Kidney epithelial cell (primary cell): ENCODE measurements at regions not wholly inside any gene's neighbourhood (a gene's known extent, or its start where the extent isn't known, plus 50 kb on each side); places are given as distances from the start of the nearest gene placed in this dataset.

Source experiments
- DNase-seq: peaks from one replicate; pipeline ENCODE4 v3.0.0-alpha.2; 2010; ENCODE audit warnings: low read depth
- H3K27me3 ChIP-seq: 2 replicates; pipeline ENCODE4 v1.6.0; 2011; ENCODE audit warnings: low read length; ENCODE audit not compliant: control insufficient read depth, insufficient read depth
- H3K36me3 ChIP-seq: 2 replicates; pipeline ENCODE4 v1.5.1; 2011; ENCODE audit warnings: low read length; ENCODE audit not compliant: control insufficient read depth, insufficient read depth
- H3K4me3 ChIP-seq: 2 replicates; pipeline ENCODE4 v1.5.1; 2011; ENCODE audit warnings: low read depth, mild to moderate bottlenecking, control low read depth, low read length
- TF ChIP-seq, protein P1 (sequence below): IDR thresholded peaks from 2 replicates; pipeline ENCODE4 v1.5.1; 2011; ENCODE audit warnings: mild to moderate bottlenecking, moderate library complexity, low read length, control low read depth, inconsistent platforms; ENCODE audit not compliant: insufficient read depth, poor library complexity, severe bottlenecking

- TF ChIP-seq, protein P1, sequence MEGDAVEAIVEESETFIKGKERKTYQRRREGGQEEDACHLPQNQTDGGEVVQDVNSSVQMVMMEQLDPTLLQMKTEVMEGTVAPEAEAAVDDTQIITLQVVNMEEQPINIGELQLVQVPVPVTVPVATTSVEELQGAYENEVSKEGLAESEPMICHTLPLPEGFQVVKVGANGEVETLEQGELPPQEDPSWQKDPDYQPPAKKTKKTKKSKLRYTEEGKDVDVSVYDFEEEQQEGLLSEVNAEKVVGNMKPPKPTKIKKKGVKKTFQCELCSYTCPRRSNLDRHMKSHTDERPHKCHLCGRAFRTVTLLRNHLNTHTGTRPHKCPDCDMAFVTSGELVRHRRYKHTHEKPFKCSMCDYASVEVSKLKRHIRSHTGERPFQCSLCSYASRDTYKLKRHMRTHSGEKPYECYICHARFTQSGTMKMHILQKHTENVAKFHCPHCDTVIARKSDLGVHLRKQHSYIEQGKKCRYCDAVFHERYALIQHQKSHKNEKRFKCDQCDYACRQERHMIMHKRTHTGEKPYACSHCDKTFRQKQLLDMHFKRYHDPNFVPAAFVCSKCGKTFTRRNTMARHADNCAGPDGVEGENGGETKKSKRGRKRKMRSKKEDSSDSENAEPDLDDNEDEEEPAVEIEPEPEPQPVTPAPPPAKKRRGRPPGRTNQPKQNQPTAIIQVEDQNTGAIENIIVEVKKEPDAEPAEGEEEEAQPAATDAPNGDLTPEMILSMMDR: no peak
- Histone ChIP-seq H3K36me3 (no peaks in the 10 kb centered on the region), H3K27me3 (no peaks in the 10 kb centered on the region), H3K4me3 (no peak overlapping the region)
- DNase-seq: no peak
Measured at GRCh38 chr19:27909861-27910260, 1303.1 kb downstream of the UQCRFS1 start.

GRCh38 chr19:27909185-27909840 is 1303.6 kb downstream of the UQCRFS1 start:
- Histone ChIP-seq H3K27me3 (no peaks in the 10 kb centered on the region), H3K36me3 (no peaks in the 10 kb centered on the region), H3K4me3 (no peak overlapping the region)
- TF ChIP-seq, protein P1: no peak
- no peak for DNase-seq

- no peak for DNase-seq
- no peaks in the 10 kb centered on the region for H3K36me3 ChIP-seq
- TF ChIP-seq, protein P1: no peak
Measured at GRCh38 chr19:27906081-27906480, 1306.9 kb downstream of the UQCRFS1 start.

DNA sequence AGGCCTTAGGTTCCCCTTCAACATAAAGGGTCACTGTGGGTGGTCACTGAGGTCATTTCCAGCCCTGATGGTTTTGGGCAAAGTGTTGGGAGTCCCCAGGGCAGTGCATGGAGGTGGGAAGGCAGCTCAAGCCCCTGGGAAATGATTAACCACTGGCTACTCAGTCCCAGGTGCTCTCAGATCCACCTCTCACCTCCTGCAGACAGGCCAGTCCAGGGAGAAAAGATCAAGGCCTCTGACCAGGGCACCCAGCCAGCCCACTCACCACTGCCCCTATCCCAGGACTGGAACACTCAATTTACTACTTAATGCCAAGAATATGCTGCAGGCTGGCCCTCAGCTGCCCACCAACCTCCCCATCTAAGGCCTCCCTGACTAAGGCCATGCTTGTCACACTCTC is 1307.9 kb downstream of the UQCRFS1 start:
- H3K36me3 ChIP-seq: no peaks in the 10 kb centered on the region
- H3K4me3 ChIP-seq: no peak overlapping the region
- H3K27me3 ChIP-seq: no peaks in the 10 kb centered on the region
- no peak for DNase-seq
- TF ChIP-seq, protein P1: no peak

More at GRCh38 chr19:27906081-27906480, 1306.9 kb downstream of the UQCRFS1 start:
- no peaks in the 10 kb centered on the region for H3K27me3 ChIP-seq
- no peak overlapping the region for H3K4me3 ChIP-seq

DNA sequence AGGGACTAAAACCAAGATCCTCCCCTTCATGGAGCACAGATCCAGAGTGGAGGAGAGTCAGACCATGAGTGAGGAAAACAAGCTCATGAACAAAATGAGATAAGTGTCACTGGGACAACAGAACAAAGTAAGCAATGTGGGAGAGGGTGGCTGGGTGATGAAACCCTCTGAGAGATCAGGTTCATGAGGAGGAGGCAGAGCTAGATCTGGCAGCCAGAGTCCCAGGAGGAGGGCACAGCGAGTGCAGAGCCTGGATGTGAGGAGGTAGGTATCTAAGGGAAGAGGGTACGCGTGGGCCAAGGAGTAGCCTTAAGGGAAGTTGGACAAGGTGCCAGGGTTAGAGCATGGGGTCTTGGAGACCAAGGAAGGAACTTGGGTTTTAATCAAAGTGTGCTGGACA is 1311.9 kb downstream of the UQCRFS1 start:
- DNase-seq: no peak
- H3K36me3 ChIP-seq: no peaks in the 10 kb centered on the region
- no peak overlapping the region for H3K4me3 ChIP-seq
- TF ChIP-seq, protein P1: no peak
- H3K27me3 ChIP-seq: no peaks in the 10 kb centered on the region

DNA sequence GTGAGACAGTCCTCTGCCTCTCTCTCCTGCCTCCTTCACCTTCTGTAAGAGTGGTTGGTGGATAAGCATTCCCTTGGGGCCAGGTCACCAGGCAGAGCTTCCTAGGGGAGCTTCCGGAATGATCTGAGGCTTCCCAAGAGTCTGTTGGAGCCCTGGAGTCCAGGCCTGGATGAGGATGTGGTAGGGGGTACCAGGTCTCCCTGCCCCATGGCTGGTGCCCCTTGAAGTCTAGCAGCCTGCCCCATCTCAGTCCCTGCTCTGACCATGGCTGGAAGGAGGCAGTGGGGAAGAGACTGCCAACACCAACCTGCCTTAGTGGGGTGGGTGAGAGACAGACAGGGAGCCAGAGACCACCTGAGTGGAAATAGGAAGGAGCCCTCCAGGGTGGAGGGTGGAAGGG is 1316.9 kb downstream of the UQCRFS1 start:
- H3K27me3 ChIP-seq: no peaks in the 10 kb centered on the region
- TF ChIP-seq, protein P1: no peak
- H3K36me3 ChIP-seq: no peaks in the 10 kb centered on the region

More for the DNA sequence above, 1316.9 kb downstream of the UQCRFS1 start:
- no peak overlapping the region for H3K4me3 ChIP-seq
- DNase-seq: no peak
